ENCODE measurements at regions not wholly inside any gene's neighbourhood (a gene's known extent, or its start where the extent isn't known, plus 50 kb on each side); places are given as distances from the start of the nearest gene placed in this dataset.
"Not testable (repeated sequence)": the region's sequence is repeated elsewhere in the genome, so short reads cannot be mapped to it uniquely, and the experiment has no call there.

- not testable (repeated sequence) for DNase-seq
These were observed 255.3 kb downstream of the S1PR1 start for GRCh38 chr1:101492144-101492543.

GRCh38 chr1:101493920-101494319 lies 257.1 kb downstream of the S1PR1 start:
- not testable (repeated sequence) for DNase-seq

GRCh38 chr1:101496109-101496508 lies 259.3 kb downstream of the S1PR1 start:
- DNase-seq: no peak

- DNase-seq: no peak
These were observed 261.2 kb downstream of the S1PR1 start for GRCh38 chr1:101497881-101498559.

GRCh38 chr1:101504106-101504505 lies 267.3 kb downstream of the S1PR1 start:
- not testable (repeated sequence) for DNase-seq

GRCh38 chr1:101505240-101505639 lies 268.4 kb downstream of the S1PR1 start:
- DNase-seq: not testable (repeated sequence)

- DNase-seq: no peak
These were observed 269.8 kb downstream of the S1PR1 start for GRCh38 chr1:101506541-101507164.

- no peak for DNase-seq
These were observed 270.7 kb downstream of the S1PR1 start for GRCh38 chr1:101507547-101507971.

- DNase-seq: no peak
These were observed 272.1 kb downstream of the S1PR1 start for GRCh38 chr1:101508913-101509312.

- DNase-seq: no peak
These were observed 272.6 kb downstream of the S1PR1 start for GRCh38 chr1:101509370-101509769.

- no peak for DNase-seq
These were observed 274.5 kb downstream of the S1PR1 start for GRCh38 chr1:101511202-101511891.

- DNase-seq: peak; percentile 15
These were observed 283.5 kb downstream of the S1PR1 start for GRCh38 chr1:101520302-101520701.

GRCh38 chr1:101522486-101522885 lies 285.7 kb downstream of the S1PR1 start:
- DNase-seq: no peak

- no peak for DNase-seq
These were observed 290.0 kb downstream of the S1PR1 start for GRCh38 chr1:101526813-101527212.

- DNase-seq: no peak
These were observed 295.6 kb downstream of the S1PR1 start for GRCh38 chr1:101532377-101532776.

GRCh38 chr1:101540161-101540560 lies 303.3 kb downstream of the S1PR1 start:
- DNase-seq: no peak

GRCh38 chr1:101546885-101547284 lies 310.1 kb downstream of the S1PR1 start:
- DNase-seq: no peak

GRCh38 chr1:101547357-101547756 lies 310.5 kb downstream of the S1PR1 start:
- DNase-seq: no peak

GRCh38 chr1:101548376-101548775 lies 311.6 kb downstream of the S1PR1 start:
- no peak for DNase-seq

GRCh38 chr1:101550581-101550980 lies 313.8 kb downstream of the S1PR1 start:
- DNase-seq: no peak

GRCh38 chr1:101566883-101567538 lies 330.2 kb downstream of the S1PR1 start:
- DNase-seq: no peak

- DNase-seq: no peak
These were observed 330.9 kb downstream of the S1PR1 start for GRCh38 chr1:101567582-101568189.

GRCh38 chr1:101587741-101588140 lies 350.9 kb downstream of the S1PR1 start:
- no peak for DNase-seq

Measured in GDM1 (cell line).